ENCODE measurements at regions not wholly inside any gene's neighbourhood (a gene's known extent, or its start where the extent isn't known, plus 50 kb on each side); places are given as distances from the start of the nearest gene placed in this dataset.

GRCh38 chr1:222138095-222138494, 396.2 kb upstream of the DUSP10 start:
- H3K36me3 Mint-ChIP-seq (ENCODE audit: insufficient read depth in 1 of 3, low read depth in 3 of 3) = peaks cover 0 to 14% (median 4%) of the 10 kb centered on the region in 3 experiments; a peak in 5 of 7 replicates
- no peak overlapping the region for H2AK5ac ChIP-seq (ENCODE audit: insufficient read length, low read length)
- no peaks in the 10 kb centered on the region for H3K79me2 ChIP-seq (ENCODE audit: insufficient read depth, low read length)
- DNase-seq = no peak
- H3T11ph ChIP-seq (ENCODE audit: low read length) = no peak overlapping the region
- H3K18ac ChIP-seq (ENCODE audit: insufficient read length, low read depth, low read length) = no peak overlapping the region
- no peak overlapping the region for H2BK5ac ChIP-seq (ENCODE audit: insufficient read length, low read length)
- H3K27ac Mint-ChIP-seq = no peak overlapping the region
- H2BK120ac ChIP-seq (ENCODE audit: low read depth, low read length, poor library complexity, severe bottlenecking) = no peak overlapping the region
- H3K4me1 Mint-ChIP-seq = no peaks in the 10 kb centered on the region
- TF ChIP-seq CTCF (conservative IDR thresholded peaks at IDR 0.05) = no peak
- no peak overlapping the region for H4K91ac ChIP-seq (ENCODE audit: insufficient read length, low read depth, low read length)
- H3K56ac ChIP-seq (ENCODE audit: insufficient read length, low read depth, low read length) = no peak overlapping the region
- H3K9me3 Mint-ChIP-seq = peaks cover 27 to 37% of the 10 kb centered on the region in 2 experiments; a peak in 4 of 5 replicates
- no peaks in the 10 kb centered on the region for H3K23me2 ChIP-seq (ENCODE audit: insufficient read length, low read depth, low read length, poor library complexity, severe bottlenecking)
- no peak overlapping the region for H2BK12ac ChIP-seq (ENCODE audit: insufficient read length, low read depth, low read length)
- H2BK20ac ChIP-seq (ENCODE audit: low read depth, low read length, poor library complexity, severe bottlenecking) = no peak overlapping the region
- H2BK15ac ChIP-seq (ENCODE audit: low read depth, low read length) = no peak overlapping the region
- H3K4me3 Mint-ChIP-seq = no peak overlapping the region
- no peaks in the 10 kb centered on the region for H3K9me3 ChIP-seq (ENCODE audit: control insufficient read depth, low read depth, low read length)
- no peak overlapping the region for H3K9ac ChIP-seq (ENCODE audit: extremely low read depth, insufficient read length, low read length)
- H4K20me1 ChIP-seq (ENCODE audit: control insufficient read depth, insufficient read depth, insufficient read length) = no peaks in the 10 kb centered on the region
- H3K27me3 ChIP-seq (ENCODE audit: insufficient read depth, low read length) = no peaks in the 10 kb centered on the region
- no peak overlapping the region for H4K8ac ChIP-seq (replicated peaks; ENCODE audit: insufficient read length, low read depth, low read length)
- H3K79me1 ChIP-seq (ENCODE audit: insufficient read depth, low read depth, low read length, poor library complexity, severe bottlenecking) = no peaks in the 10 kb centered on the region
- H3K4ac ChIP-seq (ENCODE audit: low read depth, low read length) = no peak overlapping the region
- no peaks in the 10 kb centered on the region for H3K4me1 ChIP-seq (ENCODE audit: insufficient read depth, low read length)
- H2AFZ ChIP-seq (ENCODE audit: low read length) = no peak overlapping the region
- H3K23ac ChIP-seq (ENCODE audit: insufficient read length, low read depth, low read length) = no peak overlapping the region
- no peak overlapping the region for H3K4me2 ChIP-seq (ENCODE audit: insufficient read depth, insufficient read length, low read length)
- no peak overlapping the region for H3K14ac ChIP-seq (ENCODE audit: insufficient read depth, low read length)
- H4K5ac ChIP-seq (ENCODE audit: insufficient read length, low read depth, low read length) = no peak overlapping the region
- WGBS (ENCODE audit: extremely low coverage, insufficient read length, low lambda C conversion rate) = no CpG with 5 or more reads among the region's 15 CpGs
- H3K27me3 Mint-ChIP-seq (ENCODE audit: low read depth) = no peaks in the 10 kb centered on the region
- H3K27ac ChIP-seq (ENCODE audit: insufficient read length, low read depth, low read length) = no peak overlapping the region
